ENCODE measurements at regions not wholly inside any gene's neighbourhood (a gene's known extent, or its start where the extent isn't known, plus 50 kb on each side); places are given as distances from the start of the nearest gene placed in this dataset.

GRCh38 chr10:2188371-2188770, 451.0 kb upstream of the ADARB2 start:
- no peak overlapping the region for H3K4ac ChIP-seq (ENCODE audit: low read length)
- H2AK5ac ChIP-seq (ENCODE audit: low read depth, low read length), result no peak overlapping the region
- no peak overlapping the region for H2BK120ac ChIP-seq (ENCODE audit: low read depth, low read length)
- no peak overlapping the region for H3K9ac ChIP-seq (ENCODE audit: low read depth, low read length, poor library complexity)
- H2BK15ac ChIP-seq (ENCODE audit: low read length), result no peak overlapping the region
- H3K9me3 ChIP-seq (replicated peaks in 1 of 2; ENCODE audit: control insufficient read depth in 2 of 2, insufficient read depth in 1 of 2, low read depth in 1 of 2, low read length in 2 of 2), result no peaks in the 10 kb centered on the region
- H2AFZ ChIP-seq (ENCODE audit: low read length), result no peak overlapping the region
- no peak overlapping the region for H3K4me2 ChIP-seq (ENCODE audit: insufficient read depth, low read length, poor library complexity, severe bottlenecking)
- no peak for DNase-seq (ENCODE audit: low spot score)
- no CpG with 5 or more reads among the region's 4 CpGs for WGBS, 2 donors (ENCODE audit: extremely low coverage in 2 of 2, insufficient read length in 2 of 2, insufficient replicate concordance in 1 of 2)
- no peaks in the 10 kb centered on the region for H3K27me3 ChIP-seq (ENCODE audit: control insufficient read depth in 3 of 3, insufficient read depth in 3 of 3, low read depth in 1 of 3, low read length in 3 of 3)
- no peak overlapping the region for H4K91ac ChIP-seq (ENCODE audit: low read depth, low read length, poor library complexity)
- H2BK5ac ChIP-seq (ENCODE audit: low read length), result no peak overlapping the region
- H3K4me3 ChIP-seq (ENCODE audit: low read length in 2 of 2), result no peak overlapping the region
- H3K23ac ChIP-seq (ENCODE audit: low read depth, low read length, poor library complexity), result no peak overlapping the region
- H3K27ac ChIP-seq (replicated peaks; ENCODE audit: low read length), result no peak overlapping the region
- no peak overlapping the region for H3K14ac ChIP-seq (ENCODE audit: low read length)
- no peaks in the 10 kb centered on the region for H3K4me1 ChIP-seq (ENCODE audit: control insufficient read depth in 2 of 2, insufficient read depth in 1 of 2, low read depth in 1 of 2, low read length in 2 of 2)
- no peak overlapping the region for H3K18ac ChIP-seq (ENCODE audit: low read length)
- H2BK12ac ChIP-seq (ENCODE audit: low read length), result no peak overlapping the region
- no peaks in the 10 kb centered on the region for H3K79me1 ChIP-seq (ENCODE audit: low read depth, low read length)
- no peak overlapping the region for H4K8ac ChIP-seq (ENCODE audit: low read depth, low read length)
- H3K36me3 ChIP-seq (replicated peaks in 1 of 2; ENCODE audit: control insufficient read depth in 2 of 2, insufficient read depth in 2 of 2, low read length in 2 of 2), result no peaks in the 10 kb centered on the region

GRCh38 chr10:2173327-2173726, 436.0 kb upstream of the ADARB2 start:
- no peaks in the 10 kb centered on the region for H3K9me3 ChIP-seq (replicated peaks in 1 of 2; ENCODE audit: control insufficient read depth in 2 of 2, insufficient read depth in 1 of 2, low read depth in 1 of 2, low read length in 2 of 2)
- DNase-seq (ENCODE audit: low spot score), result no peak
- no CpG with 5 or more reads among the region's 2 CpGs for WGBS, 2 donors (ENCODE audit: extremely low coverage in 2 of 2, insufficient read length in 2 of 2, insufficient replicate concordance in 1 of 2)
- no peak overlapping the region for H4K8ac ChIP-seq (ENCODE audit: low read depth, low read length)
- no peaks in the 10 kb centered on the region for H3K4me1 ChIP-seq (ENCODE audit: control insufficient read depth in 2 of 2, insufficient read depth in 1 of 2, low read depth in 1 of 2, low read length in 2 of 2)
- no peak overlapping the region for H3K27ac ChIP-seq (replicated peaks; ENCODE audit: low read length)
- H3K18ac ChIP-seq (ENCODE audit: low read length), result no peak overlapping the region
- no peak overlapping the region for H4K91ac ChIP-seq (ENCODE audit: low read depth, low read length, poor library complexity)
- no peak overlapping the region for H2BK12ac ChIP-seq (ENCODE audit: low read length)
- no peak overlapping the region for H3K23ac ChIP-seq (ENCODE audit: low read depth, low read length, poor library complexity)
- H2BK5ac ChIP-seq (ENCODE audit: low read length), result no peak overlapping the region
- no peak overlapping the region for H2BK15ac ChIP-seq (ENCODE audit: low read length)
- no peak overlapping the region for H3K14ac ChIP-seq (ENCODE audit: low read length)
- H3K4me2 ChIP-seq (ENCODE audit: insufficient read depth, low read length, poor library complexity, severe bottlenecking), result no peak overlapping the region
- no peak overlapping the region for H3K9ac ChIP-seq (ENCODE audit: low read depth, low read length, poor library complexity)
- no peaks in the 10 kb centered on the region for H3K79me1 ChIP-seq (ENCODE audit: low read depth, low read length)
- no peaks in the 10 kb centered on the region for H3K27me3 ChIP-seq (ENCODE audit: control insufficient read depth in 3 of 3, insufficient read depth in 3 of 3, low read depth in 1 of 3, low read length in 3 of 3)
- no peak overlapping the region for H2AFZ ChIP-seq (ENCODE audit: low read length)
- no peak overlapping the region for H3K4me3 ChIP-seq (ENCODE audit: low read length in 2 of 2)
- no peak overlapping the region for H2AK5ac ChIP-seq (ENCODE audit: low read depth, low read length)
- H3K4ac ChIP-seq (ENCODE audit: low read length), result no peak overlapping the region
- no peak overlapping the region for H2BK120ac ChIP-seq (ENCODE audit: low read depth, low read length)
- H3K36me3 ChIP-seq (replicated peaks in 1 of 2; ENCODE audit: control insufficient read depth in 2 of 2, insufficient read depth in 2 of 2, low read length in 2 of 2), result no peaks in the 10 kb centered on the region

- no CpG with 5 or more reads among the region's 18 CpGs for WGBS, 2 donors (ENCODE audit: extremely low coverage in 2 of 2, insufficient read length in 2 of 2, insufficient replicate concordance in 1 of 2)
- DNase-seq (ENCODE audit: low spot score), result no peak
- peak overlapping the region; percentile 32 for H3K18ac ChIP-seq (ENCODE audit: low read length)
Measured at GRCh38 chr10:2165771-2166460, 428.6 kb upstream of the ADARB2 start.

GRCh38 chr10:2150288-2150687, 413.0 kb upstream of the ADARB2 start:
- Histone ChIP-seq H3K9ac (ENCODE audit: low read depth, low read length, poor library complexity) (no peak overlapping the region), H4K91ac (ENCODE audit: low read depth, low read length, poor library complexity) (no peak overlapping the region), H3K18ac (ENCODE audit: low read length) (no peak overlapping the region), H3K9me3 (replicated peaks in 1 of 2; ENCODE audit: control insufficient read depth in 2 of 2, insufficient read depth in 1 of 2, low read depth in 1 of 2, low read length in 2 of 2) (no peaks in the 10 kb centered on the region), H3K4me2 (ENCODE audit: insufficient read depth, low read length, poor library complexity, severe bottlenecking) (no peak overlapping the region), H2AK5ac (ENCODE audit: low read depth, low read length) (no peak overlapping the region), H3K4me1 (ENCODE audit: control insufficient read depth in 2 of 2, insufficient read depth in 1 of 2, low read depth in 1 of 2, low read length in 2 of 2) (peaks cover 0 to 5% of the 10 kb centered on the region in 2 donors), H3K27me3 (ENCODE audit: control insufficient read depth in 3 of 3, insufficient read depth in 3 of 3, low read depth in 1 of 3, low read length in 3 of 3) (no peaks in the 10 kb centered on the region), H3K4me3 (ENCODE audit: low read length in 2 of 2) (no peak overlapping the region), H3K4ac (ENCODE audit: low read length) (no peak overlapping the region), H2BK120ac (ENCODE audit: low read depth, low read length) (no peak overlapping the region), H3K14ac (ENCODE audit: low read length) (no peak overlapping the region), H2BK5ac (ENCODE audit: low read length) (no peak overlapping the region), H3K27ac (replicated peaks; ENCODE audit: low read length) (no peak overlapping the region), H4K8ac (ENCODE audit: low read depth, low read length) (no peak overlapping the region), H3K36me3 (replicated peaks in 1 of 2; ENCODE audit: control insufficient read depth in 2 of 2, insufficient read depth in 2 of 2, low read length in 2 of 2) (no peaks in the 10 kb centered on the region), H2BK12ac (ENCODE audit: low read length) (no peak overlapping the region), H2AFZ (ENCODE audit: low read length) (no peak overlapping the region), H2BK15ac (ENCODE audit: low read length) (no peak overlapping the region), H3K23ac (ENCODE audit: low read depth, low read length, poor library complexity) (no peak overlapping the region), H3K79me1 (ENCODE audit: low read depth, low read length) (no peaks in the 10 kb centered on the region)
- no CpG with 5 or more reads among the region's 4 CpGs for WGBS, 2 donors (ENCODE audit: extremely low coverage in 2 of 2, insufficient read length in 2 of 2, insufficient replicate concordance in 1 of 2)
- no peak for DNase-seq (ENCODE audit: low spot score)

More at GRCh38 chr10:2165771-2166460, 428.6 kb upstream of the ADARB2 start:
- Histone ChIP-seq H3K4me1 (ENCODE audit: control insufficient read depth in 2 of 2, insufficient read depth in 1 of 2, low read depth in 1 of 2, low read length in 2 of 2) (no peaks in the 10 kb centered on the region), H2AFZ (ENCODE audit: low read length) (peak overlapping the region; percentile 47), H2BK120ac (ENCODE audit: low read depth, low read length) (no peak overlapping the region), H3K9me3 (replicated peaks in 1 of 2; ENCODE audit: control insufficient read depth in 2 of 2, insufficient read depth in 1 of 2, low read depth in 1 of 2, low read length in 2 of 2) (no peaks in the 10 kb centered on the region), H3K27ac (replicated peaks; ENCODE audit: low read length) (no peak overlapping the region), H3K27me3 (ENCODE audit: control insufficient read depth in 3 of 3, insufficient read depth in 3 of 3, low read depth in 1 of 3, low read length in 3 of 3) (no peaks in the 10 kb centered on the region), H4K91ac (ENCODE audit: low read depth, low read length, poor library complexity) (no peak overlapping the region), H2BK15ac (ENCODE audit: low read length) (no peak overlapping the region), H3K79me1 (ENCODE audit: low read depth, low read length) (no peaks in the 10 kb centered on the region), H3K14ac (ENCODE audit: low read length) (no peak overlapping the region), H3K36me3 (replicated peaks in 1 of 2; ENCODE audit: control insufficient read depth in 2 of 2, insufficient read depth in 2 of 2, low read length in 2 of 2) (no peaks in the 10 kb centered on the region), H2AK5ac (ENCODE audit: low read depth, low read length) (no peak overlapping the region), H3K4me3 (ENCODE audit: low read length in 2 of 2) (no peak overlapping the region), H3K4me2 (ENCODE audit: insufficient read depth, low read length, poor library complexity, severe bottlenecking) (no peak overlapping the region), H4K8ac (ENCODE audit: low read depth, low read length) (no peak overlapping the region), H3K4ac (ENCODE audit: low read length) (no peak overlapping the region), H2BK12ac (ENCODE audit: low read length) (no peak overlapping the region), H3K23ac (ENCODE audit: low read depth, low read length, poor library complexity) (no peak overlapping the region), H3K9ac (ENCODE audit: low read depth, low read length, poor library complexity) (no peak overlapping the region), H2BK5ac (ENCODE audit: low read length) (no peak overlapping the region)
